CD4-positive, alpha-beta T cell (primary cell): ENCODE measurements at regions not wholly inside any gene's neighbourhood (a gene's known extent, or its start where the extent isn't known, plus 50 kb on each side); places are given as distances from the start of the nearest gene placed in this dataset.

Experiments
- ATAC-seq: fragments of 200-7000 bp; cut with Tn5 transposase; one replicate; pipeline ENCODE4 v1.10.0; 2022; ENCODE audit warnings: mild to moderate bottlenecking; ENCODE audit not compliant: poor library complexity
- CTCF ChIA-PET: fragments of 350-600 bp; sonication (Branson Sonifier 250); formaldehyde crosslinking; loops from one replicate; lab custom pipeline; 2021; ENCODE audit warnings: antibody characterized with exemption, inconsistent platforms; lab: Charles Lee
- POLR2A ChIA-PET: fragments of 350-600 bp; sonication (Branson Sonifier 250); formaldehyde crosslinking; loops from one replicate; lab custom pipeline; 2021; ENCODE audit warnings: antibody characterized with exemption, inconsistent platforms; lab: Charles Lee
- DNase-seq, 14 experiments: peaks; one replicate each; pipeline ENCODE4 v3.0.0-alpha.2; 2013 to 2020; ENCODE audit warnings: mixed read lengths in 2 of 14
- H3K27ac ChIP-seq, 2 donors: one replicate each; pipeline versions ENCODE4 v1.5.1 to v1.7.0; 2013; ENCODE audit warnings: low read length in 2 of 2, low read depth in 1 of 2, mild to moderate bottlenecking in 1 of 2
- H3K27me3 ChIP-seq, 2 experiments: 1 replicate in 1 of 2; 2 replicates in 1 of 2; pipeline versions ENCODE4 v1.6.1 to v1.7.0; 2013; ENCODE audit warnings: low read length in 2 of 2, control low read depth in 1 of 2, mild to moderate bottlenecking in 1 of 2, moderate library complexity in 1 of 2; ENCODE audit not compliant: insufficient read depth in 2 of 2, control insufficient read depth in 1 of 2
- H3K36me3 ChIP-seq: one replicate; pipeline ENCODE4 v1.6.1; 2013; ENCODE audit warnings: low read length, control low read depth; ENCODE audit not compliant: insufficient read depth
- H3K4me1 ChIP-seq: one replicate; pipeline ENCODE4 v1.6.1; 2013; ENCODE audit warnings: low read length, control low read depth; ENCODE audit not compliant: insufficient read depth
- H3K4me3 ChIP-seq: one replicate; pipeline ENCODE4 v1.5.1; 2013; ENCODE audit warnings: mild to moderate bottlenecking, low read length, moderate library complexity
- H3K9me3 ChIP-seq, 2 experiments: 1 replicate in 1 of 2; 2 replicates in 1 of 2; pipeline versions ENCODE4 v1.6.1 to v1.7.0; 2013; ENCODE audit warnings: low read length in 2 of 2, mild to moderate bottlenecking in 2 of 2, control low read depth in 1 of 2, moderate library complexity in 1 of 2; ENCODE audit not compliant: control insufficient read depth in 1 of 2, insufficient read depth in 1 of 2
- H3K27ac Mint-ChIP-seq: one replicate; pipeline ENCODE4 v1.8.0; 2020; ENCODE audit warnings: mixed read lengths
- H3K27me3 Mint-ChIP-seq: one replicate; pipeline ENCODE4 v1.8.0; 2021; ENCODE audit warnings: mixed read lengths
- H3K36me3 Mint-ChIP-seq: one replicate; pipeline ENCODE4 v1.8.0; 2021; ENCODE audit warnings: low read depth, mixed read lengths
- H3K4me1 Mint-ChIP-seq: one replicate; pipeline ENCODE4 v1.8.0; 2021; ENCODE audit warnings: low read depth, mixed read lengths
- H3K4me3 Mint-ChIP-seq: one replicate; pipeline ENCODE4 v1.8.0; 2020; ENCODE audit warnings: mild to moderate bottlenecking, mixed read lengths
- H3K9me3 Mint-ChIP-seq: one replicate; pipeline ENCODE4 v1.8.0; 2020; ENCODE audit warnings: mixed read lengths
- CTCF ChIP-seq: fragments of 200-600 bp; IDR thresholded peaks from one replicate; pipeline ENCODE4 v1.8.0; 2022; ENCODE audit warnings: antibody characterized with exemption, mild to moderate bottlenecking
- intact Hi-C, 2 experiments: fragments of 100-400 bp; cut with DNase I in 1 of 2; cut with micrococcal nuclease in 1 of 2; formaldehyde crosslinking; loops; one replicate each; pipeline versions ENCODE4 v1.15.1 to v1.9.0; 2023 to 2025; cut with DNase I, micrococcal nuclease

GRCh38 chr12:91319071-91319760 lies 136.6 kb upstream of the DCN start:
- Mint-ChIP-seq H3K4me1 (no peaks in the 10 kb centered on the region), H3K36me3 (no peaks in the 10 kb centered on the region), H3K27me3 (peaks cover 14% of the 10 kb centered on the region), H3K9me3 (no peaks in the 10 kb centered on the region), H3K27ac (no peak overlapping the region), H3K4me3 (no peak overlapping the region)
- ChIA-PET POLR2A (no interaction called here), CTCF (no interaction called here)
- Histone ChIP-seq H3K36me3 (no peaks in the 10 kb centered on the region), H3K27ac (no peak overlapping the region), H3K4me1 (no peaks in the 10 kb centered on the region), H3K27me3 (no peaks in the 10 kb centered on the region), H3K4me3 (no peak overlapping the region), H3K9me3 (no peaks in the 10 kb centered on the region)
- DNase-seq (no peak), ATAC-seq (no peak)
- no peak for TF ChIP-seq CTCF
- intact Hi-C loops: no loop called here

- no peak overlapping the region for H3K4me3 Mint-ChIP-seq
- intact Hi-C loops: no loop called here
- no peak for ATAC-seq
Observed at GRCh38 chr12:91317306-91317705, 134.7 kb upstream of the DCN start.

GRCh38 chr12:91316907-91317269 lies 134.3 kb upstream of the DCN start:
- TF ChIP-seq CTCF: no peak
- Mint-ChIP-seq H3K9me3 (no peaks in the 10 kb centered on the region), H3K4me3 (no peak overlapping the region), H3K27me3 (peaks cover 18% of the 10 kb centered on the region), H3K4me1 (no peaks in the 10 kb centered on the region), H3K27ac (no peak overlapping the region), H3K36me3 (no peaks in the 10 kb centered on the region)
- ChIA-PET POLR2A (no interaction called here), CTCF (interaction anchor here (2.1 kb wide), 1 partner anchor 9 kb away, joined by 8 read pairs; no protein-coding TSS in a partner anchor)
- intact Hi-C loops: no loop called here
- no peaks in the 10 kb centered on the region for H3K9me3 ChIP-seq
- ATAC-seq (no peak), DNase-seq (no peak)
- H3K4me1 ChIP-seq: no peaks in the 10 kb centered on the region
- H3K4me3 ChIP-seq: no peak overlapping the region
- H3K36me3 ChIP-seq: no peaks in the 10 kb centered on the region
- H3K27ac ChIP-seq: no peak overlapping the region
- no peaks in the 10 kb centered on the region for H3K27me3 ChIP-seq

More at GRCh38 chr12:91317306-91317705, 134.7 kb upstream of the DCN start:
- CTCF ChIA-PET: interaction anchor here (2.1 kb wide), 1 partner anchor 9 kb away, joined by 8 read pairs; no protein-coding TSS in a partner anchor
- Histone ChIP-seq H3K4me3 (no peak overlapping the region), H3K27ac (no peak overlapping the region), H3K4me1 (no peaks in the 10 kb centered on the region), H3K27me3 (no peaks in the 10 kb centered on the region), H3K9me3 (no peaks in the 10 kb centered on the region), H3K36me3 (no peaks in the 10 kb centered on the region)
- Mint-ChIP-seq H3K4me1 (no peaks in the 10 kb centered on the region), H3K27ac (no peak overlapping the region), H3K9me3 (no peaks in the 10 kb centered on the region), H3K27me3 (peaks cover 14% of the 10 kb centered on the region), H3K36me3 (no peaks in the 10 kb centered on the region)
- no peak for DNase-seq
- POLR2A ChIA-PET: no interaction called here
- TF ChIP-seq CTCF: no peak
